Testis (tissue), 2 donors: ENCODE measurements at regions not wholly inside any gene's neighbourhood (a gene's known extent, or its start where the extent isn't known, plus 50 kb on each side); places are given as distances from the start of the nearest gene placed in this dataset.

Source experiments
- POLR2A ChIP-seq: fragments of 450-650 bp; IDR thresholded peaks from one replicate; pipeline ENCODE4 v1.6.1; 2017; ENCODE audit warnings: antibody characterized with exemption, mild to moderate bottlenecking, moderate library complexity
- TF ChIP-seq, protein P1 (sequence below), 3 experiments: fragments of 450-650 bp in 2 of 3; fragments of 200-600 bp in 1 of 3; sonication (generic) in 1 of 3; IDR thresholded peaks; one replicate each; pipeline ENCODE4 v1.5.1; 2016 to 2019; ENCODE audit warnings: antibody characterized with exemption in 3 of 3, mild to moderate bottlenecking in 2 of 3, moderate library complexity in 1 of 3

DNA sequence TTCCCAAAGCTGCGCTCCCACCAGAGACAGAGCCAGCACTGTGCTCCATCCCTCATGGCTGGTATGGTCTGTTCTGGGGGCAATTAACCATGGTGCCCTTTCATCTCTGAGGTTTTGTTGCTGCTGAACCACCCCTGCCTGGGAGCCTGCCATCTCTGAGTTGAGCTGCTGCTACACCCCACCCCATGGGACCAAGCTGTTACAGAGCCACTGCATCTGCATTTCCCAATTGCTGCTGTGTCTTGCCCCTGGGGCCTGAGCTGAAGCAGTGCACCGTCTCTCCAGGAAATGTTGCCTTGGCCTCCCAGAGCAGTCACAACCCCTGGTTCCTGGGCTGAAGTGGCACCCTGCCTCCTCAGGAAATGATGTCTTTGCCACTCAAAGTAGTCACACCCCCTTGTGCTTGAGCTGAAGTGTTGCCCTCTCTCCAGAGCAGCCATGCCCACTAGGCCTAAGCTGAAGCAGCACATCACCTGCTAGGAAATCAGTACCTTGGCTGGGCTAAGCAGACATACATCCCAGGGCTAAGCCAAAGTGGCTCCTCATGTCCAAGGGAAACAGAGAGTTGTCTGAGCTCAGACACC is 140.3 kb downstream of the RERGL start:
- TF ChIP-seq, protein P1, sequence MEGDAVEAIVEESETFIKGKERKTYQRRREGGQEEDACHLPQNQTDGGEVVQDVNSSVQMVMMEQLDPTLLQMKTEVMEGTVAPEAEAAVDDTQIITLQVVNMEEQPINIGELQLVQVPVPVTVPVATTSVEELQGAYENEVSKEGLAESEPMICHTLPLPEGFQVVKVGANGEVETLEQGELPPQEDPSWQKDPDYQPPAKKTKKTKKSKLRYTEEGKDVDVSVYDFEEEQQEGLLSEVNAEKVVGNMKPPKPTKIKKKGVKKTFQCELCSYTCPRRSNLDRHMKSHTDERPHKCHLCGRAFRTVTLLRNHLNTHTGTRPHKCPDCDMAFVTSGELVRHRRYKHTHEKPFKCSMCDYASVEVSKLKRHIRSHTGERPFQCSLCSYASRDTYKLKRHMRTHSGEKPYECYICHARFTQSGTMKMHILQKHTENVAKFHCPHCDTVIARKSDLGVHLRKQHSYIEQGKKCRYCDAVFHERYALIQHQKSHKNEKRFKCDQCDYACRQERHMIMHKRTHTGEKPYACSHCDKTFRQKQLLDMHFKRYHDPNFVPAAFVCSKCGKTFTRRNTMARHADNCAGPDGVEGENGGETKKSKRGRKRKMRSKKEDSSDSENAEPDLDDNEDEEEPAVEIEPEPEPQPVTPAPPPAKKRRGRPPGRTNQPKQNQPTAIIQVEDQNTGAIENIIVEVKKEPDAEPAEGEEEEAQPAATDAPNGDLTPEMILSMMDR (IDR thresholded peaks at IDR 0.05) = no peak
- TF ChIP-seq POLR2A = no peak
